HUDEP-2 (cell line): ENCODE measurements at regions not wholly inside any gene's neighbourhood (a gene's known extent, or its start where the extent isn't known, plus 50 kb on each side); places are given as distances from the start of the nearest gene placed in this dataset.
"Not testable (repeated sequence)": the region's sequence is repeated elsewhere in the genome, so short reads cannot be mapped to it uniquely, and the experiment has no call there.

Source experiments
- DNase-seq, 76 experiments: peaks; one replicate each; lab custom pipeline; 2025; ENCODE audit not compliant: unreplicated experiment in 76 of 76; lab: John Stamatoyannopoulos, UW

DNA sequence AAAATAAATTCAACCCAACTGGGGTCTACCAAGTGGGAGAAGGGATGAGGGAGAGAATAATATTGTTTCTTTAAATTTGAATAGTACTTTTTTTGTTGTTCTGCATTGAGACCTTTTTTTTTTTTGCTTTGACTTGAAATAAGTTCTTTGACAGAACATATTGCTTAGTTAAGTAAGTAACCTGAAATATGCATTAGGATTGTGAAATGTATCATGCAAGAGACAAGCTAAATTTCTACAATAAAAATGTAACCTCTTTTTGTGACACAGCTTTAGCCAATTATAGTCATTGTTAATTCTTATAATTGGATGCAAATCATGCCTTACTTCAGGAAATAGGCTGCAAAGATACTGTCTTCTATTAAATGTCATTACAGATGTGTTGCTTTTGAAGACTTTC lies 150.0 kb upstream of the GOT2 start:
- no peak for DNase-seq

DNA sequence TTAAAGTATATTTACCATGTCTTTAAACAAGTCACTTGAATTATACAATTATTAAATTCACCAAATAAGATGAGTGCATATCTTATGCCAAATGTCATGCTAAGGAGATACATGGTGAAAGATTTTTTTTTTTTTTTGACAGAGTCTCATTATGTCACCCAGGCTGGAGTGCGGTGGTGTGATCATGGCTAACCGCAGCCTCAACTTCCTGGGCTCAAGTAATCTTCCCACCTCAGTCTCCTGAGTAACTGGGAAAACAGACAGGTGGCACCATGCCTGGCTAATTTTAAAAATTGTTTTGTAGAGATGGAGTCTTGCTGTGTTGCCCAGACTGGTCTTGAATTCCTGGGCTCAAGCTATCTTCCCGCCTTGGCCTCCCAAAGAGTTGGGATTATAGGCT lies 149.0 kb upstream of the GOT2 start:
- DNase-seq: no peak

DNA sequence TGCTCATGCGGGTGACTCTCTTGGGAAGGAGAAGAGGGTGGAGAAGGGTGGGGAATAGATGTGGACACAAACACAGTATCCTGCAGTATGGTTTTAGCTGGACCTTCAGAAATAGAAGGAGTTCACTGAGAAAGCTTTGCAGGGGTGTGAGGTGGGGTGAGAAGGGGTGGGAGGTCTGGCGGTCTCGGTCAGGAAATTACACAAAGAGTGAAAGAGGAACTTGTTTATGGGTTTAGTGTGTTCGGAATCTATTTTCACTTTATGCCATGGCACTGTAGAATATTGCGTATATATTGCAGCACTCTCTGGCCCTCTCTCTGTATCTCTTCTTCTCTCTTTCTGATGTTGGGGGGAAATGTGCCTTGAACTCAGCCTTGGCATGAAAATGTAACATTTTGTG lies 148.2 kb upstream of the GOT2 start:
- DNase-seq: no peak

GRCh38 chr16:58878641-58879040 lies 144.5 kb upstream of the GOT2 start:
- not testable (repeated sequence) for DNase-seq

DNA sequence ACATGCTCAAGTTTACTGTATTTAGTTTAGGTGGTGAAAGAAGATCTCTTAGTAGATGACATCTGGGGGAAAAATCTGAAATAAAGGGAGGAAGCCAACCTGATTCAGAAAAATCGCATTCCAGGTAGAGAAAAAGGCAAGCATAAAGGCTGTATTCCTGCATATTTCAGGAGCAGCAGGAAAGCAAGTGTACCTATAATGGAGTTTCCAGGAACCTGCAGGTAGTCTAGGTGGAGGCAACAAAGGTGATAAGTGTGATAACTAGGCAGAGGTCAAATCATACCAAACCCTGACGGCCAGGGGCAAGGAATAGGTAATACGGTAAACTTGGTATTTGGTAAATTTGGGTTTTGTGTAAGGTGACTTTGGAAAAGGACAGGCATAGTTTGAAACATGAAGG lies 132.8 kb upstream of the GOT2 start:
- no peak for DNase-seq

DNA sequence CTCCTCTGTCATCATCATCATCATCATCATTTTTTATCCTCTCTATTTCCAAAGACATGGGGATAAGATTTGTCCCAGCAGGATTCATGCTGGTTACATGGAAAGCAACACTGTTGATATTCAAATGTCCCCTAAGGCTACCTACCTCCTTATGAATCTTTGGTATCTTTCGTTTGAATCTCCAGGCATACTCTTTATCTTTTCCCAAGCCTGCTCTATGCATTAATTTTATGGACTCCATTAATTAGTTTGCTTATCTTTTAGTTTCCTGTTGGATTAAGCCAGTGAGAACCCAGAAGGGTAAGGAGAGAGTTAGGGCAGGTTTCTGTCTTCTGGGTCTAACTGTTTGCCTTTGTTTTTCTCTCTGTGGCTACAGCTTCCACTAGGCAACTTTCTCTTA lies 129.6 kb upstream of the GOT2 start:
- no peak for DNase-seq

GRCh38 chr16:58863042-58863441 lies 128.9 kb upstream of the GOT2 start:
- no peak for DNase-seq

DNA sequence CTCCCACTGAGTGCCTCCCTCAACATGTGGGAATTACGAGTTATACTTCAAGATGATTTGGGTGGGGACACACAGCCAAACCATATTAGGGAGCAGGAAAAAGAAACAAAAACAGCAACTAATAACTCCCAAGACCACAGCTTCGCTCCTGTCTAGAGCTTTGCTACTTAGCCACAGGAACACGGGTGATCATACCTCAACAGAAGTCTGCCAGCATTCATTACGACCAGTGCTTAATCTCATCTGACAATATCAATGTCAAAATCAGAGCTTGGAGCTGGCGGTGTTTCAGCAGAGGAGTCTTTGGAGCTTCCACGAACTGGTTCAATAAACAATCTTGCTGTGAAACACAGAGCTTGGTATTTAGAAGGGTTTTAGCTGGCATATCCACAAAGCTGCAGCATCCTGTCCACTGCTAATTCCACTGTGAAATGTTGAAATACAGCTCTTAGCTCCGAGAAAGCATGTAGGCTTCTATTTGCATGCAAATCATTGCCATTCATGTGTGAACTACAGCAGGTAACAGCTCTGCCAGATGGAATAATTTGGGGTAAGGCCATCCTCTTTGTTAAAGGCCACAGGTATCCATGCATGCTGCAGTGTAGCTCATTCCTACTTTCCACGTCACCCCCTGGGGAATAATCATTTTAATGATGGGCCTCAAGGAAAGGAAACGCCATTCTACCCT lies 128.4 kb upstream of the GOT2 start:
- no peak for DNase-seq

DNA sequence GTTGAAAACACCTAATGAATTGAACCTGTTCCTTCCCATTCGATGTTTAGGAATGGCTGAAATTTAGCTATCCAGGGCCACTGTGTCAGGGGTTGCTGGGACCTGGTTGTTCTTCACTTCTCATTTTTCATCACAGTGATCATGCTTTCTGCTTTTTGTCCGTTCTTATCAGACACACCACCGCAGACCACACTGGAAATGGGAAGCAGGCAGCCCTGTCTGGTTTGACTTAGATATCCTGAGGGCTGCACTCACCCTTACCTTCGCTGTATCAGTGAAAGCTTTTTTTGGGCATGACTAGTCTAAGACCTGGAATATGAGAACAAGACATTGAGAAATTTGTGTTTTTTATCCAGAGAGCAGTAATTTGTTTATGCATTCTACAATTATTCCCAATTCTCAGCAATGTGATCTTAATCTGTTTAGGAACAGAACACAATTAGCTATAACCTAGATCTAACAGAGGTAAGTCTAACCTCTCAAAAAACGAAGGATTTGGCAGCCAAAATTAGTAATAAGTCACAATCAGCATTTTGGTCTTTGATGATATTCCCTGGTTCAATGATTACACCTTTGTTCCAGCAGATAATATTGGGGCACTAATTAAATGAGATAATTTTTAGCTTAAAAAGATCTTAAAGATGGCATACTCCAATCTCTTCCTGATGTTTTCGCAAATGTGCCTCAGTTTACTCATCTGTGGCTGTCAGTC lies 126.0 kb upstream of the GOT2 start:
- peak in 73 of 76 experiments; percentile 22 to 90 (median 66) for DNase-seq

GRCh38 chr16:58858577-58858976 lies 124.5 kb upstream of the GOT2 start:
- DNase-seq: not testable (repeated sequence)

GRCh38 chr16:58855291-58855863 lies 121.3 kb upstream of the GOT2 start:
- no peak for DNase-seq

GRCh38 chr16:58853854-58854791 lies 120.0 kb upstream of the GOT2 start:
- DNase-seq: no peak

- DNase-seq: peak in 25 of 76 experiments; percentile 2 to 53 (median 14)
Observed at GRCh38 chr16:58850678-58851020, 116.5 kb upstream of the GOT2 start.

GRCh38 chr16:58850019-58850677 lies 116.0 kb upstream of the GOT2 start:
- DNase-seq: peak in 1 of 76 experiments; percentile 5

- DNase-seq: no peak
Observed at GRCh38 chr16:58848662-58849002, 114.5 kb upstream of the GOT2 start.

GRCh38 chr16:58847902-58848661 lies 114.0 kb upstream of the GOT2 start:
- DNase-seq: no peak

DNA sequence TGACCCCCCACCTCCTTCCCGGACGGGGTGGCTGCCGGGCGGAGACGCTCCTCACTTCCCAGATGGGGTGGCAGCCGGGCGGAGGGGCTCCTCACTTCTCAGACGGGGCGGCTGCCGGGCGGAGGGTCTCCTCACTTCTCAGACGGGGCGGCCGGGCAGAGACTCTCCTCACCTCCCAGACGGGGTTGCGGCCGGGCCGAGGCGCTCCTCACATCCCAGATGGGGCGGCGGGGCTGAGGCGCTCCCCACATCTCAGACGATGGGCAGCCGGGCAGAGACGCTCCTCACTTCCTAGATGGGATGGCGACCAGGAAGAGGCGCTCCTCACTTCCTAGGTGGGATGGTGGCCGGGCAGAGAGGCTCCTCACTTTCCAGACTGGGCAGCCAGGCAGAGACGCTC lies 112.1 kb upstream of the GOT2 start:
- not testable (repeated sequence) for DNase-seq

DNA sequence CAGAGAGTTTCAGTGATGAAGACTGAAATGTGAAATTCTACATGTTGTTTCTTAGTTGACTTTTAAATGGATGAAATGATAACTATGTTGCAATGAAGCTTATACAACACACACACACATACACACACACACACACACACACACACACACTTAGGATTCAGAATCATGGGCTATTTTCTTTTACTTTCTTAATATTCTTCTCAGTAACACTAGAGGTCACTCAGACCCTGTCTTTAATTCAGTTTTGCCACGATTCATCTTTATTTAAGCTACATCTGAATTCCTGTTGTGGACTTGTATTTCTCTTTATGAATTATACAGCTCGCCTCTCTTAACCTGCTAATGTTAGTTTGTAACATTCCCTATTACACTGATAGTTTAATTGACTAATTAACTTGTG lies 109.6 kb upstream of the GOT2 start:
- DNase-seq: peak in 16 of 76 experiments; percentile 5 to 33 (median 14)

DNA sequence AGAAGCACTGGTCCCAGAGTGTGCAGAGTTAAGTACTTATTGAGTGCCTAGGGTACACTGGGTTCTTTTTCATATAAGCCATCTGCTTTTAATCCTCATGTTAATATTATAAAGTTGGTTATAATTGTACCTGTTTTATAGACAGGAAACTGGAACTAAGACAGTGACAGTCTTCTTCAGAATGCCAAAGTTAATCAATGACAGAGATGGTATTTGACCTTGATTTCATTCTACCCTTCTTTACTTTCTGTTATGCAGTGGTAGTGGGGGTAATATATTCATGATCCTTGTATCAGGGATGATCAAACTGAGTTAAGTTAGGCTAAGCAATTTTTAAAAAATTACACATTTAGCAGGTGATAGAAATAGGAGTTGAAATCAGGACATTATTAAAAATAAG lies 108.6 kb upstream of the GOT2 start:
- no peak for DNase-seq

GRCh38 chr16:58842156-58842555 lies 108.0 kb upstream of the GOT2 start:
- DNase-seq: no peak
